ENCODE measurements at regions not wholly inside any gene's neighbourhood (a gene's known extent, or its start where the extent isn't known, plus 50 kb on each side); places are given as distances from the start of the nearest gene placed in this dataset.

DNA sequence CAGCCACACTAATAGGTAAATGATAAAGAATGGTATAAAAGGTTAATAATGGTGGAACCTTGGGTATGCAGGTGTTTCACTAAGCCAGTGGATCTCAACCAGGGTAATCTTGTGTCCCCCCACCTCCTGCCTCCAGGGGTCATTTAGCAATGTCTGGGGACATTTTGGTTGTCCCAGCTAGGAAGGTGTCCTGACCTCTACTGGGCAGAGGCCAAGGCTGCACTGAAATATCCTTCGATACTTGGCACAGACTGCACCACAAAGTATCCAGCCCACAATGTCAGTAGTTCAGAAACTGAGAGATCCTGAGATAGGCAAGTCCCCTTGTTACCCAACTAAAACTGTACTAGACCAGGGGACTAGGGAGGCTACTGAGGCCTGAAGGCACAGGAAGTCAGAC lies 113.6 kb upstream of the TIAM1 start:
- TF ChIP-seq, protein P1, sequence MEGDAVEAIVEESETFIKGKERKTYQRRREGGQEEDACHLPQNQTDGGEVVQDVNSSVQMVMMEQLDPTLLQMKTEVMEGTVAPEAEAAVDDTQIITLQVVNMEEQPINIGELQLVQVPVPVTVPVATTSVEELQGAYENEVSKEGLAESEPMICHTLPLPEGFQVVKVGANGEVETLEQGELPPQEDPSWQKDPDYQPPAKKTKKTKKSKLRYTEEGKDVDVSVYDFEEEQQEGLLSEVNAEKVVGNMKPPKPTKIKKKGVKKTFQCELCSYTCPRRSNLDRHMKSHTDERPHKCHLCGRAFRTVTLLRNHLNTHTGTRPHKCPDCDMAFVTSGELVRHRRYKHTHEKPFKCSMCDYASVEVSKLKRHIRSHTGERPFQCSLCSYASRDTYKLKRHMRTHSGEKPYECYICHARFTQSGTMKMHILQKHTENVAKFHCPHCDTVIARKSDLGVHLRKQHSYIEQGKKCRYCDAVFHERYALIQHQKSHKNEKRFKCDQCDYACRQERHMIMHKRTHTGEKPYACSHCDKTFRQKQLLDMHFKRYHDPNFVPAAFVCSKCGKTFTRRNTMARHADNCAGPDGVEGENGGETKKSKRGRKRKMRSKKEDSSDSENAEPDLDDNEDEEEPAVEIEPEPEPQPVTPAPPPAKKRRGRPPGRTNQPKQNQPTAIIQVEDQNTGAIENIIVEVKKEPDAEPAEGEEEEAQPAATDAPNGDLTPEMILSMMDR (IDR thresholded peaks at IDR 0.05; ENCODE audit: insufficient read depth, low read depth, low read length) = no peak
- TF ChIP-seq EZH2 (IDR thresholded peaks at IDR 0.05; ENCODE audit: insufficient read depth, low read length) = no peak

All from astrocyte (in vitro differentiated cells and primary cell).